KMS-11 (cell line): ENCODE measurements at regions not wholly inside any gene's neighbourhood (a gene's known extent, or its start where the extent isn't known, plus 50 kb on each side); places are given as distances from the start of the nearest gene placed in this dataset.

Experiments
- H2AFZ ChIP-seq: fragments of 200-600 bp; sonication (generic); 2 replicates; pipeline ENCODE4 v1.6.1; 2016; ENCODE audit warnings: antibody characterized with exemption, mixed run types, low read depth
- H3K27ac ChIP-seq: fragments of 200-600 bp; sonication (generic); 2 replicates; pipeline ENCODE4 v1.6.1; 2016; ENCODE audit warnings: mild to moderate bottlenecking, mixed run types
- H3K27me3 ChIP-seq: fragments of 200-600 bp; sonication (generic); 2 replicates; pipeline ENCODE4 v1.6.1; 2017; ENCODE audit warnings: mild to moderate bottlenecking, low read depth, mixed run types, moderate library complexity; ENCODE audit not compliant: insufficient read depth
- H3K36me3 ChIP-seq: fragments of 200-600 bp; sonication (generic); 2 replicates; pipeline ENCODE4 v1.6.1; 2017; ENCODE audit warnings: mild to moderate bottlenecking, mixed run types; ENCODE audit not compliant: insufficient read depth
- H3K4me1 ChIP-seq: fragments of 200-600 bp; sonication (generic); 2 replicates; pipeline ENCODE4 v1.6.1; 2016; ENCODE audit warnings: mild to moderate bottlenecking, low read depth, mixed run types; ENCODE audit not compliant: poor library complexity, severe bottlenecking
- H3K4me2 ChIP-seq: fragments of 200-600 bp; sonication (generic); 2 replicates; pipeline ENCODE4 v1.7.0; 2016; ENCODE audit warnings: mild to moderate bottlenecking, mixed run types
- H3K4me3 ChIP-seq: fragments of 200-600 bp; sonication (generic); IDR thresholded peaks from 2 replicates; pipeline ENCODE4 v1.6.1; 2017; ENCODE audit warnings: low read depth, low read length, mixed read lengths; ENCODE audit not compliant: insufficient read depth
- H3K79me2 ChIP-seq: fragments of 200-600 bp; sonication (generic); 2 replicates; pipeline ENCODE4 v1.6.1; 2016; ENCODE audit warnings: low read depth, mixed run types; ENCODE audit not compliant: insufficient read depth
- H3K9ac ChIP-seq: fragments of 200-600 bp; sonication (generic); 2 replicates; pipeline ENCODE4 v1.6.1; 2016; ENCODE audit warnings: mild to moderate bottlenecking, mixed run types
- H4K20me1 ChIP-seq: fragments of 200-600 bp; sonication (generic); 2 replicates; pipeline ENCODE4 v1.6.1; 2016; ENCODE audit warnings: mild to moderate bottlenecking, mixed run types; ENCODE audit not compliant: insufficient read depth
- TF ChIP-seq, protein P1 (sequence below): fragments of 200-600 bp; sonication (generic); conservative IDR thresholded peaks from 2 replicates; pipeline ENCODE4 v1.6.1; 2017; ENCODE audit warnings: low read depth, mild to moderate bottlenecking, antibody characterized with exemption, low read length, moderate library complexity, mixed read lengths

- H4K20me1 ChIP-seq = no peaks in the 10 kb centered on the region
- no peak overlapping the region for H3K4me3 ChIP-seq
- H3K4me1 ChIP-seq = peaks cover 5% of the 10 kb centered on the region
- no peak overlapping the region for H3K9ac ChIP-seq
- H3K4me2 ChIP-seq = no peak overlapping the region
- H2AFZ ChIP-seq = no peak overlapping the region
- TF ChIP-seq, protein P1, sequence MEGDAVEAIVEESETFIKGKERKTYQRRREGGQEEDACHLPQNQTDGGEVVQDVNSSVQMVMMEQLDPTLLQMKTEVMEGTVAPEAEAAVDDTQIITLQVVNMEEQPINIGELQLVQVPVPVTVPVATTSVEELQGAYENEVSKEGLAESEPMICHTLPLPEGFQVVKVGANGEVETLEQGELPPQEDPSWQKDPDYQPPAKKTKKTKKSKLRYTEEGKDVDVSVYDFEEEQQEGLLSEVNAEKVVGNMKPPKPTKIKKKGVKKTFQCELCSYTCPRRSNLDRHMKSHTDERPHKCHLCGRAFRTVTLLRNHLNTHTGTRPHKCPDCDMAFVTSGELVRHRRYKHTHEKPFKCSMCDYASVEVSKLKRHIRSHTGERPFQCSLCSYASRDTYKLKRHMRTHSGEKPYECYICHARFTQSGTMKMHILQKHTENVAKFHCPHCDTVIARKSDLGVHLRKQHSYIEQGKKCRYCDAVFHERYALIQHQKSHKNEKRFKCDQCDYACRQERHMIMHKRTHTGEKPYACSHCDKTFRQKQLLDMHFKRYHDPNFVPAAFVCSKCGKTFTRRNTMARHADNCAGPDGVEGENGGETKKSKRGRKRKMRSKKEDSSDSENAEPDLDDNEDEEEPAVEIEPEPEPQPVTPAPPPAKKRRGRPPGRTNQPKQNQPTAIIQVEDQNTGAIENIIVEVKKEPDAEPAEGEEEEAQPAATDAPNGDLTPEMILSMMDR = no peak
- no peaks in the 10 kb centered on the region for H3K36me3 ChIP-seq
- H3K27ac ChIP-seq = no peak overlapping the region
- H3K79me2 ChIP-seq = no peaks in the 10 kb centered on the region
- no peaks in the 10 kb centered on the region for H3K27me3 ChIP-seq
These were observed 279.9 kb upstream of the FAR2 start for GRCh38 chr12:28869197-28869596.

DNA sequence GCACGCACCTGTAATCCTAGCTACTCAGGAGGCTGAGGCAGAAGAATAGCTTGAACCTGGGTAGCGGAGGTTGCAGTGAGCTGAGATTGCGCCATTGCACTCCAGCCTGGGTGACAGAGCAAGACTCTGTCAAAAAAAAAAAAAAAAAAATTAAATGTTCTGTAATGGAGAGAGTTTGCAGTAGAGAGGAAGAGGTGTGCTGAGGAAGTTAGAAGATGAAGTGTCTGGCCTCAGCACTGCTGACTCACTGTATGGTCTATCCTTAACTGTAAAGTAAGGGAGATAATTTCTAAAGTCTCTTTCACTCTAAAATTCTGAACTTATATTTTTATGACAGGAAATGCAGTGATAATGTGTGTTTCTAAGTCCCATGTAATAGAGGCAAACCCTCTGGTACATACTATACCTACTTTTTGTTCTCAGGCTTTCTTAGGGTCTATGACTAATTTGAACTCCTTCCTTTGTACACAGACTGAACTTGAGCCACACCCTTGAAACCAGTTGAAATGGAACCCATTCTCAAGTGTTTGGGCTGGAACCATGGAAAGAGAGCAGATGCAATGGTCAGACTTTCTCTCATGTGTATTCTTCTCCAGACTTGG, 278.1 kb upstream of the FAR2 start:
- Histone ChIP-seq H2AFZ (no peak overlapping the region), H3K9ac (no peak overlapping the region), H3K4me2 (no peak overlapping the region), H4K20me1 (no peaks in the 10 kb centered on the region), H3K36me3 (no peaks in the 10 kb centered on the region), H3K27ac (no peak overlapping the region), H3K27me3 (no peaks in the 10 kb centered on the region), H3K79me2 (no peaks in the 10 kb centered on the region), H3K4me1 (peaks cover 5% of the 10 kb centered on the region), H3K4me3 (no peak overlapping the region)
- TF ChIP-seq, protein P1 = no peak

DNA sequence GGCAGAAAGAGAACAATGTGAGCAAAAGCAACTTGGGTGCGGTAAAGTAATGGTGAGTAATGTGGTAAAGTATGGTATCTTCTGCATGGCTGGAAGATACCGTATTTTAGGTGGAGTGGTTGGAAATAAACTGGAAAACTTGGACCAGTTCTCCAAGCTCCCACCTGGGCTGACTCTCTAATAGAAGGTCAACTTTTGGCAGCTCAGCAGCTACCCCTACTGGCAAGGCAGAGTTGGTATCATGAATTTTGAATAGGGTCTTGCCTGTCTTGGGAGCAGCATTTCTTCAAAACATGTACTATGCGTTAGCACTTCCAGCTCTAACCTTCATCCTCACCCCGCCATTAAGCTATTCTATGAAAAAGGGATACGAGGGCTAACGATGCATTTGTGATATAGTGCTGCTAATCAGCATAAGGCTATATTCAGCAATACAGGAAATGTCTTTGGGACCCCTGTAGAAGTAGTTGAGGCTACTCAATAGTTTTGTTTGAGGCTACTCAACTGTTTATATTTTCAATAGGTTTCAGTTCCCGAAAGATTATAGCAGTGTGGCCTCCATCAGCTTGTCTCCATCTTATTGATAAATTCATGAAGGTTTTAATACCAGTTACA, 276.3 kb upstream of the FAR2 start:
- no peak overlapping the region for H3K4me2 ChIP-seq
- no peak overlapping the region for H3K4me3 ChIP-seq
- no peaks in the 10 kb centered on the region for H3K27me3 ChIP-seq
- TF ChIP-seq, protein P1 = peak; percentile 81
- H4K20me1 ChIP-seq = no peaks in the 10 kb centered on the region
- H3K79me2 ChIP-seq = no peaks in the 10 kb centered on the region
- no peaks in the 10 kb centered on the region for H3K36me3 ChIP-seq
- no peak overlapping the region for H2AFZ ChIP-seq
- no peak overlapping the region for H3K9ac ChIP-seq
- peaks cover 5% of the 10 kb centered on the region for H3K4me1 ChIP-seq
- H3K27ac ChIP-seq = no peak overlapping the region

- H4K20me1 ChIP-seq = no peaks in the 10 kb centered on the region
- no peak overlapping the region for H3K4me3 ChIP-seq
- no peaks in the 10 kb centered on the region for H3K36me3 ChIP-seq
- no peak overlapping the region for H2AFZ ChIP-seq
- H3K4me1 ChIP-seq = peaks cover 5% of the 10 kb centered on the region
- TF ChIP-seq, protein P1 = no peak
- H3K9ac ChIP-seq = no peak overlapping the region
- no peaks in the 10 kb centered on the region for H3K79me2 ChIP-seq
- H3K27me3 ChIP-seq = no peaks in the 10 kb centered on the region
- no peak overlapping the region for H3K27ac ChIP-seq
- no peak overlapping the region for H3K4me2 ChIP-seq
These were observed 274.3 kb upstream of the FAR2 start for GRCh38 chr12:28874758-28875157.
